PC-9 (cell line): ENCODE measurements at regions not wholly inside any gene's neighbourhood (a gene's known extent, or its start where the extent isn't known, plus 50 kb on each side); places are given as distances from the start of the nearest gene placed in this dataset.
"Not testable (repeated sequence)": the region's sequence is repeated elsewhere in the genome, so short reads cannot be mapped to it uniquely, and the experiment has no call there.

Experiments used
- BruUV-seq: library from RNA; stranded (reverse); fragments of 400-500 nt; replicated peaks from 2 replicates; lab custom pipeline; 2021; lab: Mats Ljungman, UMichigan
- CTCF ChIA-PET: fragments of 300-600 bp; sonication (Branson Sonifier 250); formaldehyde crosslinking; loops from one replicate; lab custom pipeline; 2022; ENCODE audit warnings: antibody characterized with exemption; lab: Charles Lee
- POLR2A ChIA-PET: fragments of 300-600 bp; sonication (Branson Sonifier 250); formaldehyde crosslinking; loops from one replicate; lab custom pipeline; 2022; ENCODE audit warnings: antibody characterized with exemption; ENCODE audit not compliant: unreplicated experiment; lab: Charles Lee
- DNase-seq, 2 experiments: peaks; one replicate each; pipeline versions ENCODE4 v3.0.0 to v3.0.0-alpha.2; 2015 to 2022; ENCODE audit warnings: mixed read lengths in 1 of 2
- H2AFZ ChIP-seq: fragments of 200-600 bp; sonication (generic); 2 replicates; pipeline ENCODE4 v1.8.1; 2017; ENCODE audit warnings: antibody characterized with exemption
- H3F3A ChIP-seq: fragments of 200-600 bp; sonication (generic); 2 replicates; pipeline ENCODE4 v1.8.1; 2017; ENCODE audit warnings: antibody characterized with exemption, mild to moderate bottlenecking, low read depth; ENCODE audit not compliant: insufficient read depth
- H3K27ac ChIP-seq: fragments of 200-600 bp; sonication (generic); 2 replicates; pipeline ENCODE4 v1.6.1; 2016; ENCODE audit warnings: mixed run types
- H3K27me3 ChIP-seq: fragments of 200-600 bp; sonication (generic); 2 replicates; pipeline ENCODE4 v1.6.1; 2016; ENCODE audit warnings: low read depth, mixed run types; ENCODE audit not compliant: insufficient read depth
- H3K36me3 ChIP-seq: fragments of 200-600 bp; sonication (generic); 2 replicates; pipeline ENCODE4 v1.6.1; 2016; ENCODE audit warnings: low read depth, mixed run types
- H3K4me1 ChIP-seq: fragments of 200-600 bp; sonication (generic); replicated peaks from 2 replicates; pipeline ENCODE4 v1.6.1; 2016; ENCODE audit warnings: mixed run types; ENCODE audit not compliant: insufficient read depth
- H3K4me2 ChIP-seq: fragments of 200-600 bp; sonication (generic); 2 replicates; pipeline ENCODE4 v1.6.1; 2017; ENCODE audit warnings: mixed run types
- H3K4me3 ChIP-seq: fragments of 200-600 bp; sonication (generic); 2 replicates; pipeline ENCODE4 v1.6.1; 2016; ENCODE audit warnings: mixed run types
- H3K79me2 ChIP-seq: fragments of 200-600 bp; sonication (generic); 2 replicates; pipeline ENCODE4 v1.6.1; 2017; ENCODE audit warnings: low read depth, mixed run types
- H3K9me2 ChIP-seq: fragments of 200-600 bp; sonication (generic); 2 replicates; pipeline ENCODE4 v1.8.1; 2017; ENCODE audit warnings: mild to moderate bottlenecking; ENCODE audit not compliant: insufficient read depth
- H3K9me3 ChIP-seq: fragments of 200-600 bp; sonication (generic); 2 replicates; pipeline ENCODE4 v1.8.1; 2016; ENCODE audit warnings: low read depth; ENCODE audit not compliant: insufficient read depth
- H4K20me1 ChIP-seq: fragments of 200-600 bp; sonication (generic); 2 replicates; pipeline ENCODE4 v1.8.1; 2017; ENCODE audit not compliant: insufficient read depth
- EZH2 ChIP-seq: fragments of 200-600 bp; sonication (generic); IDR thresholded peaks from 2 replicates; pipeline ENCODE4 v1.8.0; 2017; ENCODE audit warnings: antibody characterized with exemption, low read depth
- intact Hi-C: fragments of 100-400 bp; cut with micrococcal nuclease; formaldehyde crosslinking; loops from one replicate; pipeline ENCODE4 v1.10.0; 2022; ENCODE audit not compliant: unreplicated experiment
- TF ChIP-seq, protein P1 (sequence below): fragments of 200-600 bp; sonication (generic); conservative IDR thresholded peaks from 2 replicates; pipeline ENCODE4 v1.6.1; 2017; ENCODE audit warnings: mixed run types, antibody characterized with exemption, mild to moderate bottlenecking, moderate library complexity

GRCh38 chr4:163693776-163694175 is 199.3 kb downstream of the TMA16 start:
- no peaks in the 10 kb centered on the region for H3K79me2 ChIP-seq
- no peaks in the 10 kb centered on the region for H4K20me1 ChIP-seq
- intact Hi-C loops, result no loop called here
- no TSS peak for BruUV-seq
- ChIA-PET POLR2A (no interaction called here), CTCF (no interaction called here)
- H2AFZ ChIP-seq, result no peak overlapping the region
- no peaks in the 10 kb centered on the region for H3K27me3 ChIP-seq
- no peak for DNase-seq
- H3K9me2 ChIP-seq, result no peaks in the 10 kb centered on the region
- no peaks in the 10 kb centered on the region for H3K4me1 ChIP-seq
- H3K4me2 ChIP-seq, result no peak overlapping the region
- no peak overlapping the region for H3K4me3 ChIP-seq
- H3K36me3 ChIP-seq, result no peaks in the 10 kb centered on the region
- no peak overlapping the region for H3K27ac ChIP-seq
- H3K9me3 ChIP-seq, result no peaks in the 10 kb centered on the region
- TF ChIP-seq, protein P1, sequence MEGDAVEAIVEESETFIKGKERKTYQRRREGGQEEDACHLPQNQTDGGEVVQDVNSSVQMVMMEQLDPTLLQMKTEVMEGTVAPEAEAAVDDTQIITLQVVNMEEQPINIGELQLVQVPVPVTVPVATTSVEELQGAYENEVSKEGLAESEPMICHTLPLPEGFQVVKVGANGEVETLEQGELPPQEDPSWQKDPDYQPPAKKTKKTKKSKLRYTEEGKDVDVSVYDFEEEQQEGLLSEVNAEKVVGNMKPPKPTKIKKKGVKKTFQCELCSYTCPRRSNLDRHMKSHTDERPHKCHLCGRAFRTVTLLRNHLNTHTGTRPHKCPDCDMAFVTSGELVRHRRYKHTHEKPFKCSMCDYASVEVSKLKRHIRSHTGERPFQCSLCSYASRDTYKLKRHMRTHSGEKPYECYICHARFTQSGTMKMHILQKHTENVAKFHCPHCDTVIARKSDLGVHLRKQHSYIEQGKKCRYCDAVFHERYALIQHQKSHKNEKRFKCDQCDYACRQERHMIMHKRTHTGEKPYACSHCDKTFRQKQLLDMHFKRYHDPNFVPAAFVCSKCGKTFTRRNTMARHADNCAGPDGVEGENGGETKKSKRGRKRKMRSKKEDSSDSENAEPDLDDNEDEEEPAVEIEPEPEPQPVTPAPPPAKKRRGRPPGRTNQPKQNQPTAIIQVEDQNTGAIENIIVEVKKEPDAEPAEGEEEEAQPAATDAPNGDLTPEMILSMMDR, result no peak
- no peak for TF ChIP-seq EZH2
- no peaks in the 10 kb centered on the region for H3F3A ChIP-seq

DNA sequence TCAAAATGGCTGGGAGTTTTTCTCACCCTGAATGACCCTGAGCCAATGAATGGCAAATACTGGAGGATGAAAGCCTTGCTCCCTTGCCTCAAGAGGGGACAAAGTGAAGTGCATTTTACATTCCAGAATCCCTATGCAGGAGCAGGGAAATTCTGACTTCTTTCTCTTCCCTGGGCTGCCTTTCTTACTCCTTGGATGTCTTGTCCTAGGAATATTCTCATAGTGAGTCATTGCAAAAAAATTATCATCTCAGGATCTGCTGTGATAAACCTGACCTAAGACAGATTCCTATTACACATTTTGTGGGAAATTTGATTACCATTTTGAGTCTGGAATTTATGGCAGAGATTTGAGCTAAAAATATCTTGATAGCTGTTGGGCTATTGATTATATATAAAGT is 199.9 kb downstream of the TMA16 start:
- Histone ChIP-seq H3K27me3 (no peaks in the 10 kb centered on the region), H3K9me3 (no peaks in the 10 kb centered on the region), H3F3A (no peaks in the 10 kb centered on the region), H3K36me3 (no peaks in the 10 kb centered on the region), H4K20me1 (no peaks in the 10 kb centered on the region), H3K79me2 (no peaks in the 10 kb centered on the region), H3K4me2 (no peak overlapping the region), H2AFZ (no peak overlapping the region), H3K4me3 (no peak overlapping the region), H3K27ac (no peak overlapping the region), H3K9me2 (no peaks in the 10 kb centered on the region), H3K4me1 (no peaks in the 10 kb centered on the region)
- CTCF ChIA-PET, result no interaction called here
- intact Hi-C loops, result no loop called here
- no TSS peak for BruUV-seq
- POLR2A ChIA-PET, result interaction anchor here (0.6 kb wide), 1 partner anchor 22 kb away, joined by 3 read pairs; no protein-coding TSS in a partner anchor
- TF ChIP-seq EZH2, result no peak
- TF ChIP-seq, protein P1, result no peak
- no peak for DNase-seq

DNA sequence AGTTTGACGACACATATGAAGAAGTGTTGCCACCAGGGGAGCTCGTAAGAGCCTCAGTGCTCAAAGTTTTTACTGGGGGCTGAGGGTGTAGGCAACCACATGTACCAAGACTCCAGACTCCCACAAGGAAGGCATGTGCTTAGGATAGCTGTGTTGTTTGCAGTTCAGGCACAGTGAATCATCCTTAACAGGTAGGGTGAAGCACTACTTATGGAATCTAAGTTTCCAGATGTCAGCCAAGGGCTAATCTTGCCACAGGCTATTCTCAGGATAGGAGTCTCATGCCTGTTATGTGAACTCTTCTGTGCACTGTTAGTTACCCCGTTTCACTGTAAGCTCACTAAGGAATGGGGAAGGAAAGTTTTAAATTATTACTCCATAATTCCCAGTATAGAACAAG is 202.6 kb downstream of the TMA16 start:
- POLR2A ChIA-PET, result no interaction called here
- H3K4me2 ChIP-seq, result no peak overlapping the region
- no peak for TF ChIP-seq EZH2
- TF ChIP-seq, protein P1, result no peak
- no peaks in the 10 kb centered on the region for H3K9me3 ChIP-seq
- no peak overlapping the region for H3K27ac ChIP-seq
- no peak for DNase-seq
- no TSS peak for BruUV-seq
- CTCF ChIA-PET, result no interaction called here
- H3K36me3 ChIP-seq, result no peaks in the 10 kb centered on the region
- H3K4me1 ChIP-seq, result no peaks in the 10 kb centered on the region
- no peaks in the 10 kb centered on the region for H3F3A ChIP-seq
- H3K4me3 ChIP-seq, result no peak overlapping the region
- no peaks in the 10 kb centered on the region for H4K20me1 ChIP-seq
- H3K79me2 ChIP-seq, result no peaks in the 10 kb centered on the region
- H3K9me2 ChIP-seq, result no peaks in the 10 kb centered on the region
- intact Hi-C loops, result no loop called here
- no peaks in the 10 kb centered on the region for H3K27me3 ChIP-seq
- H2AFZ ChIP-seq, result no peak overlapping the region

DNA sequence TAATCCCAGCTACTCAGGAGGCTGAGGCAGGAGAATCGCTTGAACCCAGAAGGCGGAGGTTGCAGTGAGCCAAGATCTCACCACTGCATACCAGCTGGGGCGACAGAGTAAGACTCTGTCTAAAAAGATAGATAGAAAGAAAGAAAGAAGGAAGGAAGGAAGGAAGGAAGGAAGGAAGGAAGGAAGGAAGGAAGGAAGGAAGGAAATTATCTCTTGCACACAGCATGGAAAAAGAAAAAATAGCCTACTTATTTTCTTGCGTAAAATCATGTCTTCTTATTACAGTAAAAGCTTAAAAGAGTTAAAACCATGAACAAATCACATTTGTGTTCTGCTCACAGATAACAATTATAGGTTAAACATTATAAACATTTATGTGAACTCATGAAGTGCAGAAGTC is 205.9 kb downstream of the TMA16 start:
- H4K20me1 ChIP-seq, H3K9me3 ChIP-seq, H3F3A ChIP-seq, H2AFZ ChIP-seq, H3K36me3 ChIP-seq, H3K27ac ChIP-seq, H3K4me2 ChIP-seq, intact Hi-C loops, DNase-seq, POLR2A ChIA-PET, H3K4me1 ChIP-seq, H3K27me3 ChIP-seq, H3K4me3 ChIP-seq, H3K79me2 ChIP-seq, H3K9me2 ChIP-seq, BruUV-seq, CTCF ChIA-PET: not testable (repeated sequence)
